A549 (cell line): ENCODE measurements at regions not wholly inside any gene's neighbourhood (a gene's known extent, or its start where the extent isn't known, plus 50 kb on each side); places are given as distances from the start of the nearest gene placed in this dataset.

Experiments
- ELK1 ChIP-seq: fragments of 150-350 bp; IDR thresholded peaks from 2 replicates; pipeline ENCODE4 v1.6.1; 2014; ENCODE audit warnings: low read depth, mild to moderate bottlenecking, low read length
- NR3C1 ChIP-seq: fragments of >200 bp; sonication (Bioruptor Twin); formaldehyde crosslinking; IDR thresholded peaks from 3 replicates; pipeline ENCODE4 v1.6.1; 2017
- PBX3 ChIP-seq: IDR thresholded peaks from 2 replicates; pipeline ENCODE4 v1.6.1; 2012

- TF ChIP-seq NR3C1 (no peak), ELK1 (no peak), PBX3 (no peak)
These were observed 92.3 kb downstream of the ANKRD10 start for GRCh38 chr13:110822669-110822945.
